ENCODE measurements at regions not wholly inside any gene's neighbourhood (a gene's known extent, or its start where the extent isn't known, plus 50 kb on each side); places are given as distances from the start of the nearest gene placed in this dataset.

GRCh38 chr1:86277936-86278335 lies 118.2 kb downstream of the ODF2L start:
- H3K27me3 ChIP-seq (ENCODE audit: insufficient read depth, low read length, poor library complexity, severe bottlenecking) = no peaks in the 10 kb centered on the region
- H3K9me3 ChIP-seq (ENCODE audit: insufficient read depth, low read depth, low read length) = no peaks in the 10 kb centered on the region
- H3K4me3 ChIP-seq (ENCODE audit: low read length, poor library complexity, severe bottlenecking) = no peak overlapping the region
- no peaks in the 10 kb centered on the region for H3K4me1 ChIP-seq (ENCODE audit: insufficient read depth, low read length, poor library complexity, severe bottlenecking)
- H3K36me3 ChIP-seq (ENCODE audit: insufficient read depth, low read length) = no peaks in the 10 kb centered on the region
- H3K79me2 ChIP-seq (ENCODE audit: insufficient read depth, low read length) = no peaks in the 10 kb centered on the region
- no peak overlapping the region for H3K4me2 ChIP-seq (ENCODE audit: low read depth, low read length, poor library complexity, severe bottlenecking)
- TF ChIP-seq EZH2phosphoT487 (IDR thresholded peaks at IDR 0.05; ENCODE audit: borderline replicate concordance) (no peak), CTCF (conservative IDR thresholded peaks at IDR 0.05; ENCODE audit: low read length) (no peak)
- H3F3A ChIP-seq (ENCODE audit: low read depth) = no peaks in the 10 kb centered on the region
- no peaks in the 10 kb centered on the region for H4K20me1 ChIP-seq (ENCODE audit: insufficient read depth, low read length, poor library complexity, severe bottlenecking)
- H2AFZ ChIP-seq (ENCODE audit: low read length) = no peak overlapping the region
- no peaks in the 10 kb centered on the region for H3K9me2 ChIP-seq (replicated peaks; ENCODE audit: low read depth, low read length)
- no peak overlapping the region for H3K9ac ChIP-seq (ENCODE audit: low read depth, low read length, poor library complexity, severe bottlenecking)

- no peak overlapping the region for H3K4me2 ChIP-seq (ENCODE audit: low read depth, low read length, poor library complexity, severe bottlenecking)
- H4K20me1 ChIP-seq (ENCODE audit: insufficient read depth, low read length, poor library complexity, severe bottlenecking) = no peaks in the 10 kb centered on the region
- no peaks in the 10 kb centered on the region for H3K9me2 ChIP-seq (replicated peaks; ENCODE audit: low read depth, low read length)
- no peaks in the 10 kb centered on the region for H3K36me3 ChIP-seq (ENCODE audit: insufficient read depth, low read length)
- no peaks in the 10 kb centered on the region for H3K27me3 ChIP-seq (ENCODE audit: insufficient read depth, low read length, poor library complexity, severe bottlenecking)
- no peaks in the 10 kb centered on the region for H3F3A ChIP-seq (ENCODE audit: low read depth)
- H3K9me3 ChIP-seq (ENCODE audit: insufficient read depth, low read depth, low read length) = no peaks in the 10 kb centered on the region
- H3K4me3 ChIP-seq (ENCODE audit: low read length, poor library complexity, severe bottlenecking) = no peak overlapping the region
- no peak overlapping the region for H2AFZ ChIP-seq (ENCODE audit: low read length)
- H3K79me2 ChIP-seq (ENCODE audit: insufficient read depth, low read length) = no peaks in the 10 kb centered on the region
- no peak overlapping the region for H3K9ac ChIP-seq (ENCODE audit: low read depth, low read length, poor library complexity, severe bottlenecking)
- TF ChIP-seq CTCF (conservative IDR thresholded peaks at IDR 0.05; ENCODE audit: low read length) (no peak), EZH2phosphoT487 (IDR thresholded peaks at IDR 0.05; ENCODE audit: borderline replicate concordance) (no peak)
- H3K4me1 ChIP-seq (ENCODE audit: insufficient read depth, low read length, poor library complexity, severe bottlenecking) = no peaks in the 10 kb centered on the region
Measured at GRCh38 chr1:86273066-86273465, 116.5 kb upstream of the COL24A1 start.

GRCh38 chr1:86272083-86272482 lies 115.5 kb upstream of the COL24A1 start:
- H3K79me2 ChIP-seq (ENCODE audit: insufficient read depth, low read length) = no peaks in the 10 kb centered on the region
- no peak overlapping the region for H3K9ac ChIP-seq (ENCODE audit: low read depth, low read length, poor library complexity, severe bottlenecking)
- no peak overlapping the region for H3K4me2 ChIP-seq (ENCODE audit: low read depth, low read length, poor library complexity, severe bottlenecking)
- H3K4me1 ChIP-seq (ENCODE audit: insufficient read depth, low read length, poor library complexity, severe bottlenecking) = no peaks in the 10 kb centered on the region
- no peaks in the 10 kb centered on the region for H3F3A ChIP-seq (ENCODE audit: low read depth)
- H3K36me3 ChIP-seq (ENCODE audit: insufficient read depth, low read length) = no peaks in the 10 kb centered on the region
- TF ChIP-seq CTCF (conservative IDR thresholded peaks at IDR 0.05; ENCODE audit: low read length) (no peak), EZH2phosphoT487 (IDR thresholded peaks at IDR 0.05; ENCODE audit: borderline replicate concordance) (no peak)
- H3K9me3 ChIP-seq (ENCODE audit: insufficient read depth, low read depth, low read length) = no peaks in the 10 kb centered on the region
- no peak overlapping the region for H2AFZ ChIP-seq (ENCODE audit: low read length)
- no peaks in the 10 kb centered on the region for H3K27me3 ChIP-seq (ENCODE audit: insufficient read depth, low read length, poor library complexity, severe bottlenecking)
- no peaks in the 10 kb centered on the region for H3K9me2 ChIP-seq (replicated peaks; ENCODE audit: low read depth, low read length)
- H4K20me1 ChIP-seq (ENCODE audit: insufficient read depth, low read length, poor library complexity, severe bottlenecking) = no peaks in the 10 kb centered on the region
- H3K4me3 ChIP-seq (ENCODE audit: low read length, poor library complexity, severe bottlenecking) = no peak overlapping the region

All from Loucy (cell line).